HL-60 (cell line): ENCODE measurements at regions not wholly inside any gene's neighbourhood (a gene's known extent, or its start where the extent isn't known, plus 50 kb on each side); places are given as distances from the start of the nearest gene placed in this dataset.

Source experiments
- CTCF ChIP-seq: IDR thresholded peaks from one replicate; pipeline ENCODE4 v1.5.1; 2011; ENCODE audit warnings: low read length, control low read depth, inconsistent platforms; ENCODE audit not compliant: insufficient read depth
- GABPA ChIP-seq: IDR thresholded peaks from 2 replicates; pipeline ENCODE4 v1.6.1; 2012; ENCODE audit warnings: low read depth
- POLR2AphosphoS5 ChIP-seq: IDR thresholded peaks from 2 replicates; pipeline ENCODE4 v1.6.1; 2012; ENCODE audit warnings: low read depth
- REST ChIP-seq: IDR thresholded peaks from 2 replicates; pipeline ENCODE4 v1.6.1; 2012; ENCODE audit warnings: low read depth; ENCODE audit not compliant: insufficient replicate concordance
- SPI1 ChIP-seq: IDR thresholded peaks from 2 replicates; pipeline ENCODE4 v1.6.1; 2012; ENCODE audit warnings: low read depth, mild to moderate bottlenecking, borderline replicate concordance

- TF ChIP-seq CTCF (no peak), POLR2AphosphoS5 (no peak), REST (no peak), SPI1 (no peak), GABPA (no peak)
These were observed 809.3 kb downstream of the C4orf33 start for GRCh38 chr4:129905256-129905655.
